CD14-positive monocyte (primary cell): ENCODE measurements at regions not wholly inside any gene's neighbourhood (a gene's known extent, or its start where the extent isn't known, plus 50 kb on each side); places are given as distances from the start of the nearest gene placed in this dataset.

Experiments used
- DNase-seq, 3 donors: peaks; one replicate each; pipeline ENCODE4 v3.0.0-alpha.2; 2011 to 2022
- H2AFZ ChIP-seq: 2 replicates; pipeline ENCODE4 v1.6.0; 2012; ENCODE audit warnings: mild to moderate bottlenecking, low read depth, low read length, inconsistent platforms; ENCODE audit not compliant: insufficient read depth, poor library complexity, severe bottlenecking
- H3K27ac ChIP-seq, 2 donors: 1 replicate in 1 of 2; 2 replicates in 1 of 2; pipeline ENCODE4 v1.5.1; 2012 to 2013; ENCODE audit warnings: low read length in 2 of 2, control low read depth in 1 of 2, inconsistent platforms in 1 of 2, low read depth in 1 of 2, mild to moderate bottlenecking in 1 of 2
- H3K27me3 ChIP-seq, 2 donors: one replicate each; pipeline versions ENCODE4 v1.6.0 to v1.6.1; 2011 to 2013; ENCODE audit warnings: low read length in 2 of 2; ENCODE audit not compliant: control insufficient read depth in 2 of 2, insufficient read depth in 2 of 2
- H3K36me3 ChIP-seq, 2 donors: replicated peaks in 1 of 2; 1 replicate in 1 of 2; 2 replicates in 1 of 2; pipeline versions ENCODE4 v1.5.1 to v1.6.1; 2012 to 2013; ENCODE audit warnings: low read length in 2 of 2, control low read depth in 1 of 2, inconsistent platforms in 1 of 2, mild to moderate bottlenecking in 1 of 2; ENCODE audit not compliant: insufficient read depth in 2 of 2, control insufficient read depth in 1 of 2
- H3K4me1 ChIP-seq, 2 donors: 1 replicate in 1 of 2; 2 replicates in 1 of 2; pipeline versions ENCODE4 v1.5.1 to v1.6.1; 2012 to 2013; ENCODE audit warnings: low read length in 2 of 2, control low read depth in 1 of 2, inconsistent platforms in 1 of 2, mild to moderate bottlenecking in 1 of 2, moderate library complexity in 1 of 2; ENCODE audit not compliant: insufficient read depth in 2 of 2, control insufficient read depth in 1 of 2
- H3K4me2 ChIP-seq: replicated peaks from 2 replicates; pipeline ENCODE3; 2012; ENCODE audit warnings: low read length, moderate library complexity, mild to moderate bottlenecking; ENCODE audit not compliant: poor library complexity, severe bottlenecking; ENCODE audit errors: extremely low read depth
- H3K4me3 ChIP-seq, 3 experiments: fragments of 200-600 bp in 1 of 3; sonication (generic) in 1 of 3; replicated peaks in 1 of 3; 1 replicate in 2 of 3; 2 replicates in 1 of 3; pipeline ENCODE4 v1.5.1; 2011 to 2013; ENCODE audit warnings: low read length in 3 of 3, mild to moderate bottlenecking in 3 of 3, control low read depth in 2 of 3, low read depth in 2 of 3, inconsistent platforms in 1 of 3, moderate library complexity in 1 of 3
- H3K79me2 ChIP-seq: 2 replicates; pipeline ENCODE4 v1.6.0; 2012; ENCODE audit warnings: mild to moderate bottlenecking, control low read depth, inconsistent platforms, low read length, moderate library complexity; ENCODE audit not compliant: insufficient read depth
- H3K9ac ChIP-seq: 2 replicates; pipeline ENCODE4 v1.6.0; 2017; ENCODE audit warnings: low read length, mild to moderate bottlenecking; ENCODE audit not compliant: insufficient read depth, poor library complexity, severe bottlenecking
- H3K9me3 ChIP-seq, 2 donors: replicated peaks in 1 of 2; 1 replicate in 1 of 2; 2 replicates in 1 of 2; pipeline versions ENCODE4 v1.5.1 to v1.6.1; 2012 to 2013; ENCODE audit warnings: low read length in 2 of 2, control low read depth in 1 of 2; ENCODE audit not compliant: control insufficient read depth in 1 of 2, insufficient read depth in 1 of 2
- H4K20me1 ChIP-seq: 2 replicates; pipeline ENCODE4 v1.6.0; 2012; ENCODE audit warnings: mild to moderate bottlenecking, low read length, control low read depth, moderate library complexity; ENCODE audit not compliant: insufficient read depth
- H3K27ac Mint-ChIP-seq, 7 donors: one replicate each; pipeline ENCODE4 v1.8.0; 2020; ENCODE audit warnings: mild to moderate bottlenecking in 7 of 7, mixed read lengths in 7 of 7, moderate library complexity in 6 of 7, inconsistent platforms in 2 of 7
- H3K27me3 Mint-ChIP-seq, 3 donors: one replicate each; pipeline ENCODE4 v1.8.0; 2021 to 2022; ENCODE audit warnings: low read depth in 3 of 3, mild to moderate bottlenecking in 3 of 3, mixed read lengths in 3 of 3, moderate library complexity in 3 of 3, inconsistent platforms in 1 of 3
- H3K36me3 Mint-ChIP-seq, 2 donors: one replicate each; pipeline ENCODE4 v1.8.0; 2020; ENCODE audit warnings: mixed read lengths in 2 of 2, inconsistent platforms in 1 of 2, mild to moderate bottlenecking in 1 of 2
- H3K4me1 Mint-ChIP-seq: one replicate; pipeline ENCODE4 v1.8.0; 2020; ENCODE audit warnings: mild to moderate bottlenecking, mixed read lengths
- H3K4me3 Mint-ChIP-seq, 2 donors: one replicate each; pipeline ENCODE4 v1.8.0; 2020; ENCODE audit warnings: mild to moderate bottlenecking in 2 of 2, mixed read lengths in 2 of 2, moderate library complexity in 1 of 2
- H3K9me3 Mint-ChIP-seq, 7 donors: one replicate each; pipeline ENCODE4 v1.8.0; 2020 to 2022; ENCODE audit warnings: mixed read lengths in 7 of 7, mild to moderate bottlenecking in 6 of 7, moderate library complexity in 6 of 7, inconsistent platforms in 2 of 7
- WGBS: methylation state at CpG from one replicate; pipeline ENCODE4 v1.1.5; 2013; ENCODE audit warnings: missing lambda C conversion rate; ENCODE audit not compliant: insufficient coverage; 5-methylcytosine and 5-hydroxymethylcytosine counted together
- intact Hi-C, 2 donors: fragments of 100-400 bp; cut with micrococcal nuclease; formaldehyde crosslinking; loops; one replicate each; pipeline versions ENCODE4 v1.15.0 to v1.15.1; 2023
- TF ChIP-seq, protein P1 (sequence below): fragments of 200-600 bp; IDR thresholded peaks from one replicate; pipeline ENCODE4 v1.8.0; 2022; ENCODE audit warnings: antibody characterized with exemption, mild to moderate bottlenecking

DNA sequence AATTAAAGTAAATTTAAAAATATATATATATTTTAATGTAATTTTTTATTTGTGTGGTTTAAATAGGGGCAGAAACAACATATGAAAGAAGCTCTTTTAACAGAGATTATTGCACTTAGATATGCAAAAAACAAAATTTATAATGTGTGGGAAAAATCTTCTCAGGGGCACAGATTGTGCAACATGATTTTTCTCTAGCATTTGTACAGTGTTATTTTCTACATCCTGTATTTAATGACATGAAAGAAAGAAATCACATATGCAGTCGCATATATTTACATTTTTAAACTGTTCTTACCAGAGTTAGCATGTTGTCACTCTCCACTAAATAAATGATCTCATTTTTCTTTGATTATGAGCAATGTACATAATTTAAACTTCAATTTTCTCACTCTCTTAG is 265.3 kb upstream of the CTNND2 start:
- Histone ChIP-seq H4K20me1 (no peaks in the 10 kb centered on the region), H3K79me2 (no peaks in the 10 kb centered on the region), H3K4me3 (no peak overlapping the region), H2AFZ (no peak overlapping the region), H3K9me3 (peaks cover 4 to 7% of the 10 kb centered on the region in 2 donors), H3K9ac (no peak overlapping the region), H3K27me3 (no peaks in the 10 kb centered on the region), H3K4me2 (no peak overlapping the region), H3K36me3 (no peaks in the 10 kb centered on the region), H3K4me1 (no peaks in the 10 kb centered on the region), H3K27ac (no peak overlapping the region)
- intact Hi-C loops = no loop called here
- Mint-ChIP-seq H3K4me3 (no peak overlapping the region), H3K27ac (no peak overlapping the region), H3K27me3 (no peaks in the 10 kb centered on the region), H3K4me1 (no peaks in the 10 kb centered on the region), H3K9me3 (peaks cover 0 to 13% (median 5%) of the 10 kb centered on the region in 7 donors), H3K36me3 (no peaks in the 10 kb centered on the region)
- WGBS = no CpG with 5 or more reads among the region's 1 CpG
- TF ChIP-seq, protein P1, sequence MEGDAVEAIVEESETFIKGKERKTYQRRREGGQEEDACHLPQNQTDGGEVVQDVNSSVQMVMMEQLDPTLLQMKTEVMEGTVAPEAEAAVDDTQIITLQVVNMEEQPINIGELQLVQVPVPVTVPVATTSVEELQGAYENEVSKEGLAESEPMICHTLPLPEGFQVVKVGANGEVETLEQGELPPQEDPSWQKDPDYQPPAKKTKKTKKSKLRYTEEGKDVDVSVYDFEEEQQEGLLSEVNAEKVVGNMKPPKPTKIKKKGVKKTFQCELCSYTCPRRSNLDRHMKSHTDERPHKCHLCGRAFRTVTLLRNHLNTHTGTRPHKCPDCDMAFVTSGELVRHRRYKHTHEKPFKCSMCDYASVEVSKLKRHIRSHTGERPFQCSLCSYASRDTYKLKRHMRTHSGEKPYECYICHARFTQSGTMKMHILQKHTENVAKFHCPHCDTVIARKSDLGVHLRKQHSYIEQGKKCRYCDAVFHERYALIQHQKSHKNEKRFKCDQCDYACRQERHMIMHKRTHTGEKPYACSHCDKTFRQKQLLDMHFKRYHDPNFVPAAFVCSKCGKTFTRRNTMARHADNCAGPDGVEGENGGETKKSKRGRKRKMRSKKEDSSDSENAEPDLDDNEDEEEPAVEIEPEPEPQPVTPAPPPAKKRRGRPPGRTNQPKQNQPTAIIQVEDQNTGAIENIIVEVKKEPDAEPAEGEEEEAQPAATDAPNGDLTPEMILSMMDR = no peak
- no peak for DNase-seq

DNA sequence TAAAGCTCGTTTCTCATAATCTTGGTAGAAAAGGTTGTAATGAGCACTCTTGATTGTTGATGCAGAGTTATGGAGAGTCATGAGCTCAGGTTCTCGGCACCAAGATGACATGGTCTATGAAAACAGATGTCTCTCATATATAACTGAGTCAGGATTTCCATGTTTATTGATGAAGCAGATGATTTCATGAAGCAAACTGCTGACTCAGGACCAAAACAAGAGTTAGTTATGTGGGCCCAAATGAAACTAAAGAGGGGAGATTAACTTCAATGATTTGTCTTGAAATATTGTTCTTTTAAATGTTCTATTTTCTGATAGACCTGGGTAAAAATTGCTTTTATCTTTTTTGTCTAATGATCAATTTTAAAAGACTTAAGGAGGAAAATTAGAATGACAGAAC is 258.6 kb upstream of the CTNND2 start:
- peaks cover 7 to 8% of the 10 kb centered on the region in 2 donors for H3K9me3 ChIP-seq
- Mint-ChIP-seq H3K27ac (no peak overlapping the region), H3K4me1 (no peaks in the 10 kb centered on the region), H3K27me3 (no peaks in the 10 kb centered on the region), H3K36me3 (no peaks in the 10 kb centered on the region), H3K4me3 (no peak overlapping the region), H3K9me3 (peaks cover 0 to 15% (median 5%) of the 10 kb centered on the region in 7 donors)
- H3K4me3 ChIP-seq = no peak overlapping the region
- no peak overlapping the region for H3K27ac ChIP-seq
- H3K9ac ChIP-seq = no peak overlapping the region
- no peaks in the 10 kb centered on the region for H3K4me1 ChIP-seq
- H4K20me1 ChIP-seq = no peaks in the 10 kb centered on the region
- no peak overlapping the region for H3K4me2 ChIP-seq
- no peak overlapping the region for H2AFZ ChIP-seq
- no peaks in the 10 kb centered on the region for H3K36me3 ChIP-seq
- TF ChIP-seq, protein P1 = no peak
- DNase-seq = no peak
- no peaks in the 10 kb centered on the region for H3K27me3 ChIP-seq
- no peaks in the 10 kb centered on the region for H3K79me2 ChIP-seq
- intact Hi-C loops = no loop called here
- 43% methylated on average over 1 of the region's 2 CpGs for WGBS
